ENCODE measurements at regions not wholly inside any gene's neighbourhood (a gene's known extent, or its start where the extent isn't known, plus 50 kb on each side); places are given as distances from the start of the nearest gene placed in this dataset.

- TF ChIP-seq CTCF (IDR thresholded peaks at IDR 0.05) (no peak), EZH2 (IDR thresholded peaks at IDR 0.05) (no peak)
These were observed 204.6 kb upstream of the HDAC4 start for GRCh38 chr2:239605409-239605808.

Measured in neural progenitor cell (in vitro differentiated cells).